GM23338 (cell line): ENCODE measurements at regions not wholly inside any gene's neighbourhood (a gene's known extent, or its start where the extent isn't known, plus 50 kb on each side); places are given as distances from the start of the nearest gene placed in this dataset.

Experiments
- ATAC-seq: fragments of 200-7000 bp; cut with Tn5 transposase; 3 replicates; pipeline ENCODE4 v1.9.1; 2020
- DNase-seq: peaks from one replicate; pipeline ENCODE4 v3.0.0-alpha.2; 2015; ENCODE audit warnings: low spot score
- H2AFZ ChIP-seq: fragments of 200-600 bp; sonication (generic); 2 replicates; pipeline ENCODE4 v1.8.0; 2016; ENCODE audit warnings: antibody characterized with exemption, mild to moderate bottlenecking, moderate library complexity
- H3F3A ChIP-seq: fragments of 200-600 bp; sonication (generic); replicated peaks from 2 replicates; pipeline ENCODE4 v1.8.0; 2017; ENCODE audit warnings: antibody characterized with exemption, mixed run types, low read depth
- H3K27ac ChIP-seq: fragments of 200-600 bp; sonication (generic); 2 replicates; pipeline ENCODE4 v1.6.1; 2016; ENCODE audit warnings: low read depth
- H3K27me3 ChIP-seq: fragments of 200-600 bp; sonication (generic); 2 replicates; pipeline ENCODE4 v1.8.0; 2016; ENCODE audit warnings: mild to moderate bottlenecking, mixed run types, moderate library complexity; ENCODE audit not compliant: insufficient read depth
- H3K36me3 ChIP-seq: fragments of 200-600 bp; sonication (generic); 2 replicates; pipeline ENCODE4 v1.8.0; 2016; ENCODE audit warnings: mild to moderate bottlenecking; ENCODE audit not compliant: insufficient read depth
- H3K4me1 ChIP-seq: fragments of 200-600 bp; sonication (generic); 2 replicates; pipeline ENCODE4 v1.8.0; 2016; ENCODE audit warnings: mild to moderate bottlenecking, moderate library complexity; ENCODE audit not compliant: insufficient read depth
- H3K4me2 ChIP-seq: fragments of 200-600 bp; sonication (generic); 2 replicates; pipeline ENCODE4 v1.7.1; 2017; ENCODE audit warnings: mixed run types
- H3K4me3 ChIP-seq: fragments of 200-600 bp; sonication (generic); 2 replicates; pipeline ENCODE4 v1.6.1; 2016; ENCODE audit warnings: mixed run types
- H3K79me2 ChIP-seq: fragments of 200-600 bp; sonication (generic); replicated peaks from 2 replicates; pipeline ENCODE4 v1.8.0; 2017; ENCODE audit warnings: mild to moderate bottlenecking; ENCODE audit not compliant: insufficient read depth
- H3K9me2 ChIP-seq: fragments of 200-600 bp; sonication (generic); 2 replicates; pipeline ENCODE4 v1.8.0; 2017; ENCODE audit not compliant: insufficient read depth
- H4K20me1 ChIP-seq: fragments of 200-600 bp; sonication (generic); replicated peaks from 2 replicates; pipeline ENCODE4 v1.8.0; 2017; ENCODE audit warnings: mild to moderate bottlenecking; ENCODE audit not compliant: insufficient read depth
- H3K27ac Mint-ChIP-seq: 2 replicates; pipeline ENCODE4 v1.8.0; 2020; ENCODE audit warnings: inconsistent platforms, mild to moderate bottlenecking, moderate library complexity, mixed read lengths
- H3K27me3 Mint-ChIP-seq: 3 replicates; pipeline ENCODE4 v1.8.0; 2022; ENCODE audit warnings: low read depth, mild to moderate bottlenecking, moderate library complexity, mixed read lengths, inconsistent platforms; ENCODE audit not compliant: insufficient read depth, poor library complexity
- H3K36me3 Mint-ChIP-seq: 3 replicates; pipeline ENCODE4 v1.8.0; 2021; ENCODE audit warnings: low read depth, mild to moderate bottlenecking, inconsistent platforms, moderate library complexity, mixed read lengths
- H3K4me1 Mint-ChIP-seq: 3 replicates; pipeline ENCODE4 v1.8.0; 2020; ENCODE audit warnings: mild to moderate bottlenecking, inconsistent platforms, mixed read lengths
- H3K4me3 Mint-ChIP-seq: 3 replicates; pipeline ENCODE4 v1.8.0; 2021; ENCODE audit warnings: moderate library complexity, mild to moderate bottlenecking, inconsistent platforms, mixed read lengths
- H3K9me3 Mint-ChIP-seq: 3 replicates; pipeline ENCODE4 v1.8.0; 2020; ENCODE audit warnings: moderate library complexity, mild to moderate bottlenecking, inconsistent platforms, mixed read lengths
- CREB1 ChIP-seq: fragments of 250-450 bp; sonication (Bioruptor Pico); IDR thresholded peaks from 2 replicates; pipeline ENCODE4 v1.5.0; 2020; ENCODE audit warnings: low read depth, mild to moderate bottlenecking, moderate library complexity
- EZH2 ChIP-seq: fragments of 200-600 bp; sonication (generic); IDR thresholded peaks from one replicate; pipeline ENCODE4 v1.8.0; 2017; ENCODE audit warnings: antibody characterized with exemption, mild to moderate bottlenecking, low read depth; ENCODE audit not compliant: unreplicated experiment
- EZH2phosphoT487 ChIP-seq: fragments of 200-600 bp; sonication (generic); IDR thresholded peaks from one replicate; pipeline ENCODE4 v1.8.1; 2018; ENCODE audit warnings: antibody characterized with exemption; ENCODE audit not compliant: unreplicated experiment
- JUNB ChIP-seq: IDR thresholded peaks from one replicate; pipeline ENCODE4 v1.6.1; 2016; ENCODE audit warnings: antibody characterized with exemption; ENCODE audit not compliant: unreplicated experiment
- NANOG ChIP-seq: IDR thresholded peaks from 2 replicates; pipeline ENCODE4 v1.6.1; 2016; ENCODE audit warnings: antibody characterized with exemption, borderline replicate concordance
- POLR2AphosphoS5 ChIP-seq: IDR thresholded peaks from 2 replicates; pipeline ENCODE4 v1.6.1; 2016; ENCODE audit warnings: antibody characterized with exemption, low read depth
- STAT1 ChIP-seq: IDR thresholded peaks from one replicate; pipeline ENCODE4 v1.6.1; 2016; ENCODE audit warnings: antibody characterized with exemption; ENCODE audit not compliant: unreplicated experiment
- ZNF114 ChIP-seq: fragments of 250-450 bp; sonication (Bioruptor Pico); IDR thresholded peaks from 2 replicates; pipeline ENCODE4 v1.5.0; 2020; ENCODE audit warnings: mild to moderate bottlenecking, moderate library complexity
- ZNF331 ChIP-seq: fragments of 250-450 bp; sonication (Bioruptor Pico); IDR thresholded peaks from 2 replicates; pipeline ENCODE4 v1.5.0; 2020; ENCODE audit warnings: low read depth, mild to moderate bottlenecking, moderate library complexity
- TF ChIP-seq, protein P1 (sequence below): IDR thresholded peaks from one replicate; pipeline ENCODE4 v1.6.1; 2018; ENCODE audit warnings: antibody characterized with exemption; ENCODE audit not compliant: unreplicated experiment
- TF ChIP-seq, protein P2 (sequence below), 2 experiments: fragments of 200-600 bp in 1 of 2; sonication (generic) in 1 of 2; conservative IDR thresholded peaks; 2 replicates each; pipeline versions ENCODE4 v1.5.1 to v1.6.1; 2016 to 2017; ENCODE audit warnings: antibody characterized with exemption in 2 of 2, low read depth in 2 of 2, mild to moderate bottlenecking in 2 of 2, moderate library complexity in 1 of 2
- TF ChIP-seq, protein P3 (sequence below): fragments of 250-450 bp; sonication (Bioruptor Pico); IDR thresholded peaks from 2 replicates; pipeline ENCODE4 v1.5.0; 2020; ENCODE audit warnings: mild to moderate bottlenecking, moderate library complexity
- TF ChIP-seq, protein P4 (sequence below): IDR thresholded peaks from 2 replicates; pipeline ENCODE4 v1.6.1; 2016; ENCODE audit warnings: antibody characterized with exemption

DNA sequence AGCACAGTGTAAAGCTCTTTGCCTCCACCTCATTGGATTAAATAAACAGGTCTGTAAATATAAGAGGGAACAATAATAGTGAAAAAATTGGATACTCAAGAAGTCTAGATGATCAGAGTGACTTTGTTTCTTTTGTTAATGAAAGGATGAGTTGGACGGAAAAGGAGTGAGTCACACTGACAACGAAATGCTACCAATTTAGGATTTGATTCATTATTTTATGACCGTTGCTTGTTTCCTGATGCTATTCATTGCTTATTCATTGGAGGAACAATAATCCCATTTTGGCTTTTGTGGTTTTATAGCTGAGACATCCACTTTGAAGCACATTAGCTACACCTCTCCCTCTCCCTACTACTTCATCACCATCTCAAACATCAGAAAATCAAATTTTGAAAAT, 74.4 kb upstream of the DYNLT3 start:
- no peak for ATAC-seq
- H3K27me3 ChIP-seq: no peaks in the 10 kb centered on the region
- no peaks in the 10 kb centered on the region for H3F3A ChIP-seq
- H3K4me1 ChIP-seq: no peaks in the 10 kb centered on the region
- TF ChIP-seq EZH2: no peak
- no peak for TF ChIP-seq JUNB
- TF ChIP-seq ZNF331 (CRISPR knock-in tag): no peak
- TF ChIP-seq POLR2AphosphoS5: no peak
- no peak for TF ChIP-seq CREB1 (CRISPR knock-in tag)
- TF ChIP-seq, protein P1, sequence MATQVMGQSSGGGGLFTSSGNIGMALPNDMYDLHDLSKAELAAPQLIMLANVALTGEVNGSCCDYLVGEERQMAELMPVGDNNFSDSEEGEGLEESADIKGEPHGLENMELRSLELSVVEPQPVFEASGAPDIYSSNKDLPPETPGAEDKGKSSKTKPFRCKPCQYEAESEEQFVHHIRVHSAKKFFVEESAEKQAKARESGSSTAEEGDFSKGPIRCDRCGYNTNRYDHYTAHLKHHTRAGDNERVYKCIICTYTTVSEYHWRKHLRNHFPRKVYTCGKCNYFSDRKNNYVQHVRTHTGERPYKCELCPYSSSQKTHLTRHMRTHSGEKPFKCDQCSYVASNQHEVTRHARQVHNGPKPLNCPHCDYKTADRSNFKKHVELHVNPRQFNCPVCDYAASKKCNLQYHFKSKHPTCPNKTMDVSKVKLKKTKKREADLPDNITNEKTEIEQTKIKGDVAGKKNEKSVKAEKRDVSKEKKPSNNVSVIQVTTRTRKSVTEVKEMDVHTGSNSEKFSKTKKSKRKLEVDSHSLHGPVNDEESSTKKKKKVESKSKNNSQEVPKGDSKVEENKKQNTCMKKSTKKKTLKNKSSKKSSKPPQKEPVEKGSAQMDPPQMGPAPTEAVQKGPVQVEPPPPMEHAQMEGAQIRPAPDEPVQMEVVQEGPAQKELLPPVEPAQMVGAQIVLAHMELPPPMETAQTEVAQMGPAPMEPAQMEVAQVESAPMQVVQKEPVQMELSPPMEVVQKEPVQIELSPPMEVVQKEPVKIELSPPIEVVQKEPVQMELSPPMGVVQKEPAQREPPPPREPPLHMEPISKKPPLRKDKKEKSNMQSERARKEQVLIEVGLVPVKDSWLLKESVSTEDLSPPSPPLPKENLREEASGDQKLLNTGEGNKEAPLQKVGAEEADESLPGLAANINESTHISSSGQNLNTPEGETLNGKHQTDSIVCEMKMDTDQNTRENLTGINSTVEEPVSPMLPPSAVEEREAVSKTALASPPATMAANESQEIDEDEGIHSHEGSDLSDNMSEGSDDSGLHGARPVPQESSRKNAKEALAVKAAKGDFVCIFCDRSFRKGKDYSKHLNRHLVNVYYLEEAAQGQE: no peak
- TF ChIP-seq ZNF114 (CRISPR knock-in tag): no peak
- no peak for TF ChIP-seq EZH2phosphoT487
- TF ChIP-seq, protein P2, sequence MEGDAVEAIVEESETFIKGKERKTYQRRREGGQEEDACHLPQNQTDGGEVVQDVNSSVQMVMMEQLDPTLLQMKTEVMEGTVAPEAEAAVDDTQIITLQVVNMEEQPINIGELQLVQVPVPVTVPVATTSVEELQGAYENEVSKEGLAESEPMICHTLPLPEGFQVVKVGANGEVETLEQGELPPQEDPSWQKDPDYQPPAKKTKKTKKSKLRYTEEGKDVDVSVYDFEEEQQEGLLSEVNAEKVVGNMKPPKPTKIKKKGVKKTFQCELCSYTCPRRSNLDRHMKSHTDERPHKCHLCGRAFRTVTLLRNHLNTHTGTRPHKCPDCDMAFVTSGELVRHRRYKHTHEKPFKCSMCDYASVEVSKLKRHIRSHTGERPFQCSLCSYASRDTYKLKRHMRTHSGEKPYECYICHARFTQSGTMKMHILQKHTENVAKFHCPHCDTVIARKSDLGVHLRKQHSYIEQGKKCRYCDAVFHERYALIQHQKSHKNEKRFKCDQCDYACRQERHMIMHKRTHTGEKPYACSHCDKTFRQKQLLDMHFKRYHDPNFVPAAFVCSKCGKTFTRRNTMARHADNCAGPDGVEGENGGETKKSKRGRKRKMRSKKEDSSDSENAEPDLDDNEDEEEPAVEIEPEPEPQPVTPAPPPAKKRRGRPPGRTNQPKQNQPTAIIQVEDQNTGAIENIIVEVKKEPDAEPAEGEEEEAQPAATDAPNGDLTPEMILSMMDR (conservative IDR thresholded peaks at IDR 0.05; ENCODE audit: low read depth in 2 of 2): no peak
- TF ChIP-seq, protein P3, sequence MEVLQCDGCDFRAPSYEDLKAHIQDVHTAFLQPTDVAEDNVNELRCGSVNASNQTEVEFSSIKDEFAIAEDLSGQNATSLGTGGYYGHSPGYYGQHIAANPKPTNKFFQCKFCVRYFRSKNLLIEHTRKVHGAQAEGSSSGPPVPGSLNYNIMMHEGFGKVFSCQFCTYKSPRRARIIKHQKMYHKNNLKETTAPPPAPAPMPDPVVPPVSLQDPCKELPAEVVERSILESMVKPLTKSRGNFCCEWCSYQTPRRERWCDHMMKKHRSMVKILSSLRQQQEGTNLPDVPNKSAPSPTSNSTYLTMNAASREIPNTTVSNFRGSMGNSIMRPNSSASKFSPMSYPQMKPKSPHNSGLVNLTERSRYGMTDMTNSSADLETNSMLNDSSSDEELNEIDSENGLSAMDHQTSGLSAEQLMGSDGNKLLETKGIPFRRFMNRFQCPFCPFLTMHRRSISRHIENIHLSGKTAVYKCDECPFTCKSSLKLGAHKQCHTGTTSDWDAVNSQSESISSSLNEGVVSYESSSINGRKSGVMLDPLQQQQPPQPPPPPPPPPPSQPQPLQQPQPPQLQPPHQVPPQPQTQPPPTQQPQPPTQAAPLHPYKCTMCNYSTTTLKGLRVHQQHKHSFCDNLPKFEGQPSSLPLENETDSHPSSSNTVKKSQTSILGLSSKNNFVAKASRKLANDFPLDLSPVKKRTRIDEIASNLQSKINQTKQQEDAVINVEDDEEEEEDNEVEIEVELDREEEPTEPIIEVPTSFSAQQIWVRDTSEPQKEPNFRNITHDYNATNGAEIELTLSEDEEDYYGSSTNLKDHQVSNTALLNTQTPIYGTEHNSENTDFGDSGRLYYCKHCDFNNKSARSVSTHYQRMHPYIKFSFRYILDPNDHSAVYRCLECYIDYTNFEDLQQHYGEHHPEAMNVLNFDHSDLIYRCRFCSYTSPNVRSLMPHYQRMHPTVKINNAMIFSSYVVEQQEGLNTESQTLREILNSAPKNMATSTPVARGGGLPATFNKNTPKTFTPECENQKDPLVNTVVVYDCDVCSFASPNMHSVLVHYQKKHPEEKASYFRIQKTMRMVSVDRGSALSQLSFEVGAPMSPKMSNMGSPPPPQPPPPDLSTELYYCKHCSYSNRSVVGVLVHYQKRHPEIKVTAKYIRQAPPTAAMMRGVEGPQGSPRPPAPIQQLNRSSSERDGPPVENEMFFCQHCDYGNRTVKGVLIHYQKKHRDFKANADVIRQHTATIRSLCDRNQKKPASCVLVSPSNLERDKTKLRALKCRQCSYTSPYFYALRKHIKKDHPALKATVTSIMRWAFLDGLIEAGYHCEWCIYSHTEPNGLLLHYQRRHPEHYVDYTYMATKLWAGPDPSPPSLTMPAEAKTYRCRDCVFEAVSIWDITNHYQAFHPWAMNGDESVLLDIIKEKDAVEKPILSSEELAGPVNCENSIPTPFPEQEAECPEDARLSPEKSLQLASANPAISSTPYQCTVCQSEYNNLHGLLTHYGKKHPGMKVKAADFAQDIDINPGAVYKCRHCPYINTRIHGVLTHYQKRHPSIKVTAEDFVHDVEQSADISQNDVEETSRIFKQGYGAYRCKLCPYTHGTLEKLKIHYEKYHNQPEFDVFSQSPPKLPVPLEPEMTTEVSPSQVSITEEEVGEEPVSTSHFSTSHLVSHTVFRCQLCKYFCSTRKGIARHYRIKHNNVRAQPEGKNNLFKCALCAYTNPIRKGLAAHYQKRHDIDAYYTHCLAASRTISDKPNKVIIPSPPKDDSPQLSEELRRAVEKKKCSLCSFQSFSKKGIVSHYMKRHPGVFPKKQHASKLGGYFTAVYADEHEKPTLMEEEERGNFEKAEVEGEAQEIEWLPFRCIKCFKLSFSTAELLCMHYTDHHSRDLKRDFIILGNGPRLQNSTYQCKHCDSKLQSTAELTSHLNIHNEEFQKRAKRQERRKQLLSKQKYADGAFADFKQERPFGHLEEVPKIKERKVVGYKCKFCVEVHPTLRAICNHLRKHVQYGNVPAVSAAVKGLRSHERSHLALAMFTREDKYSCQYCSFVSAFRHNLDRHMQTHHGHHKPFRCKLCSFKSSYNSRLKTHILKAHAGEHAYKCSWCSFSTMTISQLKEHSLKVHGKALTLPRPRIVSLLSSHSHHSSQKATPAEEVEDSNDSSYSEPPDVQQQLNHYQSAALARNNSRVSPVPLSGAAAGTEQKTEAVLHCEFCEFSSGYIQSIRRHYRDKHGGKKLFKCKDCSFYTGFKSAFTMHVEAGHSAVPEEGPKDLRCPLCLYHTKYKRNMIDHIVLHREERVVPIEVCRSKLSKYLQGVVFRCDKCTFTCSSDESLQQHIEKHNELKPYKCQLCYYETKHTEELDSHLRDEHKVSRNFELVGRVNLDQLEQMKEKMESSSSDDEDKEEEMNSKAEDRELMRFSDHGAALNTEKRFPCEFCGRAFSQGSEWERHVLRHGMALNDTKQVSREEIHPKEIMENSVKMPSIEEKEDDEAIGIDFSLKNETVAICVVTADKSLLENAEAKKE (CRISPR knock-in tag): no peak
- TF ChIP-seq, protein P4, sequence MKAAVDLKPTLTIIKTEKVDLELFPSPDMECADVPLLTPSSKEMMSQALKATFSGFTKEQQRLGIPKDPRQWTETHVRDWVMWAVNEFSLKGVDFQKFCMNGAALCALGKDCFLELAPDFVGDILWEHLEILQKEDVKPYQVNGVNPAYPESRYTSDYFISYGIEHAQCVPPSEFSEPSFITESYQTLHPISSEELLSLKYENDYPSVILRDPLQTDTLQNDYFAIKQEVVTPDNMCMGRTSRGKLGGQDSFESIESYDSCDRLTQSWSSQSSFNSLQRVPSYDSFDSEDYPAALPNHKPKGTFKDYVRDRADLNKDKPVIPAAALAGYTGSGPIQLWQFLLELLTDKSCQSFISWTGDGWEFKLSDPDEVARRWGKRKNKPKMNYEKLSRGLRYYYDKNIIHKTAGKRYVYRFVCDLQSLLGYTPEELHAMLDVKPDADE: no peak
- TF ChIP-seq NANOG: no peak
- no peak for TF ChIP-seq STAT1
- H3K79me2 ChIP-seq: no peaks in the 10 kb centered on the region
- H3K27me3 Mint-ChIP-seq: no peaks in the 10 kb centered on the region
- H3K27ac ChIP-seq: no peak overlapping the region
- no peaks in the 10 kb centered on the region for H3K36me3 Mint-ChIP-seq
- no peaks in the 10 kb centered on the region for H3K4me1 Mint-ChIP-seq
- no peaks in the 10 kb centered on the region for H3K36me3 ChIP-seq
- no peak overlapping the region for H2AFZ ChIP-seq
- H3K4me2 ChIP-seq: no peak overlapping the region
- H4K20me1 ChIP-seq: no peaks in the 10 kb centered on the region
- no peak overlapping the region for H3K4me3 ChIP-seq
- no peak overlapping the region for H3K27ac Mint-ChIP-seq
- no peak for DNase-seq
- no peaks in the 10 kb centered on the region for H3K9me3 Mint-ChIP-seq
- no peaks in the 10 kb centered on the region for H3K9me2 ChIP-seq
- no peak overlapping the region for H3K4me3 Mint-ChIP-seq
